ENCODE measurements at regions not wholly inside any gene's neighbourhood (a gene's known extent, or its start where the extent isn't known, plus 50 kb on each side); places are given as distances from the start of the nearest gene placed in this dataset.
"Not testable (repeated sequence)": the region's sequence is repeated elsewhere in the genome, so short reads cannot be mapped to it uniquely, and the experiment has no call there.

DNA sequence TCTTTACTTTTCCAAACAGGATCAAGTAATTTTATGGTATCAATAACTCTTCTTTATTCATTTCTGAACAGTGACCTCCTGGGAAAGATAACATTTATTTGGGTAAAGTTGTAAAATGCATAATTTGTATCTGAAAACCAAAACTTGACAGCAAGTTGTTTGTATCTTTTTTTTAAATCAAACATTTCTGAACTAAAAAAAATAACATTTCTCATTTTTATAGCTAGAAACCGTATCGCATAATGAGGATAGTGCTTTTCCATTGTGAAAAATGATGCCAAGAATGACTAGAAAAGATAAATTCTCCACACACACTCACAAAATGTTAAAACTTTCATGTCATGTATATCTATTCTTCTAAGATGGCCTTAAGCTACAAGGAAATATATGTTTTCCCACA is 578.2 kb downstream of the RIT2 start:
- no peak overlapping the region for H3K4me3 ChIP-seq (ENCODE audit: low read depth, low read length)
- no peaks in the 10 kb centered on the region for H3K9me3 ChIP-seq (ENCODE audit: control insufficient read depth, insufficient read depth, low read depth, low read length)
- H3K36me3 ChIP-seq (ENCODE audit: control insufficient read depth, insufficient read depth, low read length) = no peaks in the 10 kb centered on the region
- H3K9ac ChIP-seq (ENCODE audit: low read length) = no peak overlapping the region
- no peaks in the 10 kb centered on the region; the same call in 1 of the 2 replicates for H3K4me1 ChIP-seq (ENCODE audit: control insufficient read depth, insufficient read depth, low read length)
- H3K27me3 ChIP-seq (ENCODE audit: control insufficient read depth, insufficient read depth, low read length) = no peaks in the 10 kb centered on the region
- H3K27ac ChIP-seq (ENCODE audit: low read depth, low read length) = no peak overlapping the region

- peaks cover 12% of the 10 kb centered on the region; the same call in 1 of the 2 replicates for H3K4me1 ChIP-seq (ENCODE audit: control insufficient read depth, insufficient read depth, low read length)
- H3K27ac ChIP-seq (ENCODE audit: low read depth, low read length) = no peak overlapping the region
- no peak overlapping the region for H3K9ac ChIP-seq (ENCODE audit: low read length)
- H3K36me3 ChIP-seq (ENCODE audit: control insufficient read depth, insufficient read depth, low read length) = no peaks in the 10 kb centered on the region
- no peaks in the 10 kb centered on the region for H3K9me3 ChIP-seq (ENCODE audit: control insufficient read depth, insufficient read depth, low read depth, low read length)
- H3K4me3 ChIP-seq (ENCODE audit: low read depth, low read length) = no peak overlapping the region
- H3K27me3 ChIP-seq (ENCODE audit: control insufficient read depth, insufficient read depth, low read length) = no peaks in the 10 kb centered on the region
Observed at GRCh38 chr18:42544901-42545300, 570.6 kb downstream of the RIT2 start.

DNA sequence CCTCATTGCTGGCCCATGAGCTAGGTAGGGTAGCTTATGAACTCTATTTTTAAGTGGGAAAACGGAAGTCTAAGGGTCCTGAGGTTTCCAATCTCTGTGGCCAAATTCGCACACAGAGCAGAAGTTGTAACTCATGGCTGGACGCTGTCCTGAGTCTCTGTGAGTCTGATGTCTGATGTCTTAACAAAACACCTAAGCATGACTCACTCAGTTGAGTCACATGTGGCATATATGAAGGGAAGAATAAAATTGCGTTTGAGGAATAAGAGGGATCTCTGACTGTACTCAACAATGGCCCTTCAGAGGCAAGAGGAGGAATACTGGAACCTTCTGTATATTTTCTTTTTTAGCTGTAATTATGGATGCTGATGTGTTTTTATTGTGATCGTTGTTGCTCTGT is 569.7 kb downstream of the RIT2 start:
- no peak overlapping the region for H3K27ac ChIP-seq (ENCODE audit: low read depth, low read length)
- no peaks in the 10 kb centered on the region for H3K27me3 ChIP-seq (ENCODE audit: control insufficient read depth, insufficient read depth, low read length)
- H3K9ac ChIP-seq (ENCODE audit: low read length) = no peak overlapping the region
- H3K36me3 ChIP-seq (ENCODE audit: control insufficient read depth, insufficient read depth, low read length) = no peaks in the 10 kb centered on the region
- no peak overlapping the region for H3K4me3 ChIP-seq (ENCODE audit: low read depth, low read length)
- H3K9me3 ChIP-seq (ENCODE audit: control insufficient read depth, insufficient read depth, low read depth, low read length) = no peaks in the 10 kb centered on the region
- peaks cover 12% of the 10 kb centered on the region; the same call in 1 of the 2 replicates for H3K4me1 ChIP-seq (ENCODE audit: control insufficient read depth, insufficient read depth, low read length)

GRCh38 chr18:42548493-42548892 is 567.0 kb downstream of the RIT2 start:
- H3K36me3 ChIP-seq (ENCODE audit: control insufficient read depth, insufficient read depth, low read length) = no peaks in the 10 kb centered on the region
- no peaks in the 10 kb centered on the region for H3K9me3 ChIP-seq (ENCODE audit: control insufficient read depth, insufficient read depth, low read depth, low read length)
- no peak overlapping the region for H3K9ac ChIP-seq (ENCODE audit: low read length)
- peaks cover 25% of the 10 kb centered on the region for H3K4me1 ChIP-seq (ENCODE audit: control insufficient read depth, insufficient read depth, low read length)
- H3K27ac ChIP-seq (ENCODE audit: low read depth, low read length) = no peak overlapping the region
- H3K4me3 ChIP-seq (ENCODE audit: low read depth, low read length) = no peak overlapping the region
- H3K27me3 ChIP-seq (ENCODE audit: control insufficient read depth, insufficient read depth, low read length) = no peaks in the 10 kb centered on the region

DNA sequence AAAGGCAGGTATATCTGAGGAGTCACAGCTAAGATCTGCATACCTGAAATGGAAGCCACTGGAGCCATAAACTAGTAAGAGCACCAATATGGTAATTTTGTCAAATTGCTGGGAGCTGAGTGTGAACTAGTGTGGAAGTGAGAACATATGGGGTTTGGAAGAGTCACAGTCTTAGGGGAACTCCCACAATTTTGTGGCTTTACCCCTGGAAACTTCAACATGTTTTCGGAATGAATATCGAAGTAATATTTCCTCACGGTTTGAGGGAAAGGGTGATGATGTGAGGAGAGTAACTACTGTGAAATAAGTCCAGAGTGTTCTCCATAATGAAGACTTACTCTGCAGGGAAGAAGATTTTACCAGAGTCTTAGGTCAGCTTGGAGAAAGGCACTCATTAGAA is 565.9 kb downstream of the RIT2 start:
- Histone ChIP-seq H3K36me3 (ENCODE audit: control insufficient read depth, insufficient read depth, low read length) (no peaks in the 10 kb centered on the region), H3K27me3 (ENCODE audit: control insufficient read depth, insufficient read depth, low read length) (no peaks in the 10 kb centered on the region), H3K4me1 (ENCODE audit: control insufficient read depth, insufficient read depth, low read length) (peaks cover 25% of the 10 kb centered on the region), H3K9me3 (ENCODE audit: control insufficient read depth, insufficient read depth, low read depth, low read length) (no peaks in the 10 kb centered on the region), H3K4me3 (ENCODE audit: low read depth, low read length) (no peak overlapping the region), H3K9ac (ENCODE audit: low read length) (no peak overlapping the region), H3K27ac (ENCODE audit: low read depth, low read length) (no peak overlapping the region)

DNA sequence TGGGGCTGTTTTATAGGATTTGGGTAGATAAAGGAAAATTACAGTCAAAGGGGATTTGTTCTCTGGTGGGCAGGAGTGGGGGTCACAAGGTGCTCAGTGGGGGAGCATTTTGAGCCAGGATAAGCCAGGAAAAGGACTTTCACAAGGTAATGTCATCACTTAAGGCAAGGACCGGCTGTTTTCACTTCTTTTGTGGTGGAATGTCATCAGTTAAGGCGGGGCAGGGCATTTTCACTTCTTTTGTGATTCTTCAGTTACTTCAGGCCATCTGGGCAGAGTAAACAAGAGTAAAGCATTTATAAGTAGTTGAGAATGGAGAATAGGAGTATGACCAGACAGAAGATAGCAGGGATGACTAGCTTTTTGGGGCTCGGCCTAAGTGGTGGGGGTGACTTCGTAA is 562.9 kb downstream of the RIT2 start:
- not testable (repeated sequence) for H3K9ac ChIP-seq (ENCODE audit: low read length); H3K4me3 ChIP-seq (ENCODE audit: low read depth, low read length); H3K36me3 ChIP-seq (ENCODE audit: control insufficient read depth, insufficient read depth, low read length); H3K27ac ChIP-seq (ENCODE audit: low read depth, low read length); H3K27me3 ChIP-seq (ENCODE audit: control insufficient read depth, insufficient read depth, low read length); H3K9me3 ChIP-seq (ENCODE audit: control insufficient read depth, insufficient read depth, low read depth, low read length)
- H3K4me1 ChIP-seq (ENCODE audit: control insufficient read depth, insufficient read depth, low read length) = peaks cover 13% of the 10 kb centered on the region

GRCh38 chr18:42559069-42559690 is 556.3 kb downstream of the RIT2 start:
- Histone ChIP-seq H3K9me3 (ENCODE audit: control insufficient read depth, insufficient read depth, low read depth, low read length) (no peaks in the 10 kb centered on the region), H3K9ac (ENCODE audit: low read length) (no peak overlapping the region), H3K27me3 (ENCODE audit: control insufficient read depth, insufficient read depth, low read length) (no peaks in the 10 kb centered on the region), H3K27ac (ENCODE audit: low read depth, low read length) (no peak overlapping the region), H3K36me3 (ENCODE audit: control insufficient read depth, insufficient read depth, low read length) (no peaks in the 10 kb centered on the region), H3K4me3 (ENCODE audit: low read depth, low read length) (no peak overlapping the region), H3K4me1 (ENCODE audit: control insufficient read depth, insufficient read depth, low read length) (no peaks in the 10 kb centered on the region)

- Histone ChIP-seq H3K4me1 (ENCODE audit: control insufficient read depth, insufficient read depth, low read length) (no peaks in the 10 kb centered on the region), H3K27ac (ENCODE audit: low read depth, low read length) (no peak overlapping the region), H3K36me3 (ENCODE audit: control insufficient read depth, insufficient read depth, low read length) (no peaks in the 10 kb centered on the region), H3K4me3 (ENCODE audit: low read depth, low read length) (no peak overlapping the region), H3K9me3 (ENCODE audit: control insufficient read depth, insufficient read depth, low read depth, low read length) (no peaks in the 10 kb centered on the region), H3K9ac (ENCODE audit: low read length) (no peak overlapping the region), H3K27me3 (ENCODE audit: control insufficient read depth, insufficient read depth, low read length) (no peaks in the 10 kb centered on the region)
Observed at GRCh38 chr18:42561521-42561920, 554.0 kb downstream of the RIT2 start.

DNA sequence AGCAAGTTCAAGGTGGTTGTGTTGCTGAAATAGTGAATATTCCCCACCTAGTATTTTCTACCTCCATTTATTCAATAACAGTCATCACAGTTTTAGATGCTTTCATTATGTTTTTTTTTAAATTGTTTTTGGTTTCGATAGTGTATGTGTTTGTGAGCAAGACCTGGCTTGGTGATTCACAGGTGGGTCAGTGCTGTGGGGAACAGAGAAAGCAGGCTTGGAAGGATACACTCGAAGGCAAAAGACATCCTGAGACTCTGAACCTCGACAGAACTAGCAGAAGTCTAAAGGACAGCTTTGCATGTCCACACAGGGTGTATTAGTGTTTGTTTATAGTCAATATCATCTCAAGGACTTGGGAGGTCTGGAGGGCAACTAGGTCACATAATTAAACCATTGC is 551.5 kb downstream of the RIT2 start:
- Histone ChIP-seq H3K36me3 (ENCODE audit: control insufficient read depth, insufficient read depth, low read length) (no peaks in the 10 kb centered on the region), H3K27me3 (ENCODE audit: control insufficient read depth, insufficient read depth, low read length) (no peaks in the 10 kb centered on the region), H3K4me3 (ENCODE audit: low read depth, low read length) (no peak overlapping the region), H3K27ac (ENCODE audit: low read depth, low read length) (no peak overlapping the region), H3K9ac (ENCODE audit: low read length) (no peak overlapping the region), H3K4me1 (ENCODE audit: control insufficient read depth, insufficient read depth, low read length) (no peaks in the 10 kb centered on the region), H3K9me3 (ENCODE audit: control insufficient read depth, insufficient read depth, low read depth, low read length) (no peaks in the 10 kb centered on the region)

DNA sequence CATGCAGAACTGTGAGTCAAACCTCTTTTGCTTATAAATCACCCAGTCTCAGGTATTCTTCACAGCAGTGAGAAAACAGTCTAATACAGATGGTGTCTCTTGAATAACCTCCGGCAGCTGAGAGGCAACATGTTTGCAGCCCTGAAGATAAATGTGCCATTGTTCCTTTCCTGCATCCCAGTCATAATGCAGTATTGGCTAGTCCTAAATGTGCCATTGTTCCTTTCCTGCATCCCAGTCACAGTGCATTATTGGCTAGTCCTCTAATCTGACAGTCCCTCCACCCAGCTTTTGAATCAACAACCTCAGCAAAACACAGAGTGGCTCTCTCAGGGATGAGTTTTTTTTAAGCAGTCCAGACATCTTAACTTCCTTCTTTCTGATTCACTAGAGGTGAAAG is 550.7 kb downstream of the RIT2 start:
- Histone ChIP-seq H3K9ac (ENCODE audit: low read length) (no peak overlapping the region), H3K36me3 (ENCODE audit: control insufficient read depth, insufficient read depth, low read length) (no peaks in the 10 kb centered on the region), H3K27ac (ENCODE audit: low read depth, low read length) (no peak overlapping the region), H3K9me3 (ENCODE audit: control insufficient read depth, insufficient read depth, low read depth, low read length) (no peaks in the 10 kb centered on the region), H3K4me3 (ENCODE audit: low read depth, low read length) (no peak overlapping the region), H3K4me1 (ENCODE audit: control insufficient read depth, insufficient read depth, low read length) (no peaks in the 10 kb centered on the region), H3K27me3 (ENCODE audit: control insufficient read depth, insufficient read depth, low read length) (no peaks in the 10 kb centered on the region)

- no peak overlapping the region for H3K4me3 ChIP-seq (ENCODE audit: low read depth, low read length)
- H3K4me1 ChIP-seq (ENCODE audit: control insufficient read depth, insufficient read depth, low read length) = no peaks in the 10 kb centered on the region
- no peaks in the 10 kb centered on the region for H3K36me3 ChIP-seq (ENCODE audit: control insufficient read depth, insufficient read depth, low read length)
- no peak overlapping the region for H3K27ac ChIP-seq (ENCODE audit: low read depth, low read length)
- no peaks in the 10 kb centered on the region for H3K27me3 ChIP-seq (ENCODE audit: control insufficient read depth, insufficient read depth, low read length)
- no peaks in the 10 kb centered on the region for H3K9me3 ChIP-seq (ENCODE audit: control insufficient read depth, insufficient read depth, low read depth, low read length)
- no peak overlapping the region for H3K9ac ChIP-seq (ENCODE audit: low read length)
Observed at GRCh38 chr18:42568773-42569172, 546.7 kb downstream of the RIT2 start.

GRCh38 chr18:42574871-42575270 is 540.6 kb downstream of the RIT2 start:
- Histone ChIP-seq H3K4me3 (ENCODE audit: low read depth, low read length) (no peak overlapping the region), H3K9ac (ENCODE audit: low read length) (no peak overlapping the region), H3K27ac (ENCODE audit: low read depth, low read length) (no peak overlapping the region), H3K27me3 (ENCODE audit: control insufficient read depth, insufficient read depth, low read length) (no peaks in the 10 kb centered on the region), H3K9me3 (ENCODE audit: control insufficient read depth, insufficient read depth, low read depth, low read length) (no peaks in the 10 kb centered on the region), H3K36me3 (ENCODE audit: control insufficient read depth, insufficient read depth, low read length) (no peaks in the 10 kb centered on the region), H3K4me1 (ENCODE audit: control insufficient read depth, insufficient read depth, low read length) (no peaks in the 10 kb centered on the region)
